Gastroesophageal sphincter (tissue), 4 donors: ENCODE measurements at regions not wholly inside any gene's neighbourhood (a gene's known extent, or its start where the extent isn't known, plus 50 kb on each side); places are given as distances from the start of the nearest gene placed in this dataset.

ENCODE experiments used
- ATAC-seq: fragments of 150-250 bp; one replicate; pipeline ENCODE4 v1.9.1; 2016; ENCODE audit warnings: mild to moderate bottlenecking, moderate library complexity
- H3K27ac ChIP-seq, 4 donors: fragments of 200-600 bp; sonication (generic) in 3 of 4; 1 replicate in 3 of 4; 2 replicates in 1 of 4; pipeline ENCODE4 v1.5.1; 2016 to 2019
- H3K27me3 ChIP-seq: fragments of 200-600 bp; sonication (generic); one replicate; pipeline ENCODE4 v1.5.1; 2019
- H3K36me3 ChIP-seq, 2 donors: fragments of 200-600 bp; sonication (generic); one replicate each; pipeline ENCODE4 v1.5.1; 2019; ENCODE audit warnings: control low read depth in 1 of 2
- H3K4me1 ChIP-seq, 3 donors: fragments of 200-600 bp; sonication (generic); 1 replicate in 2 of 3; 2 replicates in 1 of 3; pipeline ENCODE4 v1.5.1; 2016 to 2019; ENCODE audit warnings: control low read depth in 2 of 3
- H3K4me3 ChIP-seq, 2 donors: fragments of 200-600 bp; sonication (generic); one replicate each; pipeline ENCODE4 v1.5.1; 2019; ENCODE audit warnings: mild to moderate bottlenecking in 1 of 2, moderate library complexity in 1 of 2
- H3K9me3 ChIP-seq, 3 donors: fragments of 200-600 bp; sonication (generic); one replicate each; pipeline ENCODE4 v1.5.1; 2017 to 2019; ENCODE audit warnings: control low read depth in 2 of 3
- CTCF ChIP-seq, 4 experiments: fragments of 200-600 bp in 2 of 4; fragments of 450-650 bp in 2 of 4; sonication (generic) in 1 of 4; IDR thresholded peaks; one replicate each; pipeline ENCODE4 v1.5.1; 2017 to 2019; ENCODE audit warnings: antibody characterized with exemption in 4 of 4, mild to moderate bottlenecking in 2 of 4, moderate library complexity in 2 of 4
- EP300 ChIP-seq: sonication (generic); formaldehyde crosslinking; IDR thresholded peaks from one replicate; pipeline ENCODE4 v1.6.1; 2017; ENCODE audit warnings: antibody characterized with exemption, mild to moderate bottlenecking
- POLR2A ChIP-seq, 2 donors: fragments of 450-650 bp; IDR thresholded peaks; one replicate each; pipeline ENCODE4 v1.6.1; 2017; ENCODE audit warnings: antibody characterized with exemption in 2 of 2, mild to moderate bottlenecking in 2 of 2, moderate library complexity in 1 of 2
- POLR2AphosphoS5 ChIP-seq: sonication (generic); formaldehyde crosslinking; IDR thresholded peaks from one replicate; pipeline ENCODE4 v1.6.1; 2017; ENCODE audit warnings: antibody characterized with exemption
- WGBS, 2 donors: methylation state at CpG; one replicate each; pipeline ENCODE4 v1.1.5; 2018; ENCODE audit warnings: low coverage in 1 of 2; 5-methylcytosine and 5-hydroxymethylcytosine counted together

DNA sequence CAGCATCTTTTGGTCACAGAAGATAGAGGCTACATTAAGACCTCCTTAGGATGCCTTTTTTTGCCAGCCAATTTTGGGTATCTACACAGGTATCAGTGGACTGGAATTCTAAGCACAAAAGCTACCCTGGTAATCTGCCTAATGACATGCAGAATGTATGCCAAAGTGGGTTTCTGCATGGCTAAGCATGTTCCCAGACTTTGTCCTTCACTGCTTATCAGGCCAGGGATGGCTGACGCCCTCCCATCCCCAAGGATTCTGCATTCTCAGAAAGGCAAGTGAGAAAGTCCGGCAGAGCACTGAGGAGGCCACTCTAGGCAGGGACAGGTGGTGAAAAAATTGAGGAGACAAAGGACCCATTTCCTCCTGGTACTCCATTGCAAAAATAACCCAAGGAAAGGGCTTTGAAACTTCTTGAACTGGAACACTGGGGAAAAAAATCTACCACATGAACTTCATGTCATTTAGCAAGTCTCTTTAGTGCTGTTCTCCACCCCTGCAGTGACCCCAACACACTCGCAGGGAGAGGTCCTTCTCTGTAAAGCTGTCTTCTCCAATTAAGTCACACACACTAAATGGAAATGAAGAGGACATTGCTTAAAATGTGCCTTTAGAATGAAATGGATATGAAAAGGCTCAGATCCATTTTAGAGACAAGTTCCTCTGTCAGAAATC, 91.7 kb upstream of the MAX start:
- no peaks in the 10 kb centered on the region for H3K36me3 ChIP-seq
- H3K4me3 ChIP-seq = no peak overlapping the region
- no peaks in the 10 kb centered on the region for H3K27me3 ChIP-seq
- no peaks in the 10 kb centered on the region for H3K9me3 ChIP-seq
- 61 to 77% methylated on average over 1 to 2 of the region's 3 CpGs for WGBS, 2 donors
- no peak overlapping the region for H3K27ac ChIP-seq
- no peaks in the 10 kb centered on the region for H3K4me1 ChIP-seq
- TF ChIP-seq POLR2A (IDR thresholded peaks at IDR 0.05) = no peak
- no peak for TF ChIP-seq CTCF (IDR thresholded peaks at IDR 0.05)
- no peak for TF ChIP-seq EP300
- no peak for TF ChIP-seq POLR2AphosphoS5
- no peak for ATAC-seq

DNA sequence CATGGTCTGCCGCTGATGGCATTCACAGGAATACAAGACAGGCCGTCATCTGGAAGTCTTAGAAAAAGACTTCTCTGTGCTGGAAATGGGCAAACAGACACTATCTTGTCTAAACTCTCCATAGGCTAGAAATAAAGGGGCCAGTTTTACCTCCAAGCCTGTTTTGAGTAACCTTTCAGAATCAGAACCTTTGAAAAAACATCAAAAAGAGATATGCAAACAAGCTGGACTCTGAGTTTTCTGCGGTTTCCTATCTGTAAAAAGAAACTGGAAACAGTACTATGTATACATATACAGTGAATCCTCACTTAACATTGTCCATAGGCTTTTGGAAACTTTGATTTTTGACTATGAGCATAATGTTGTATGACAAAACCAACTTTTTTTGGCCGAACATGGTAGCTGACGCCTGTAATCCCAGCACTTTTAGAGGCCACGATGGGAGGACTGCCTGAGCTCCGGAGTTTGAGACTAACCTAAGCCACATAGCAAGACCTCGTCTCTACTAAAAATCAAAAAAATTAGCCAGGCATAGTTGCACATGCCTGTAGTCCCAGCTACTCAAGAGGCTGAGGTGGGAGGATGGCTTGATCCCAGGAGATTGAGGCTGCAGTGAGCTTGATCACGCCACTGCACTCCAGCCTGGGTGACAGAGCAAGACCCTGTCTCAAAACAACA, 92.9 kb upstream of the MAX start:
- H3K4me1 ChIP-seq = no peaks in the 10 kb centered on the region
- ATAC-seq = no peak
- TF ChIP-seq POLR2AphosphoS5 (no peak), CTCF (IDR thresholded peaks at IDR 0.05) (no peak), EP300 (no peak)
- H3K27ac ChIP-seq = no peak overlapping the region
- H3K36me3 ChIP-seq = no peaks in the 10 kb centered on the region
- no peaks in the 10 kb centered on the region for H3K9me3 ChIP-seq
- H3K4me3 ChIP-seq = no peak overlapping the region
- no peaks in the 10 kb centered on the region for H3K27me3 ChIP-seq
- WGBS, 2 donors = 90 to 91% methylated on average over 6 to 9 of the region's 9 CpGs

GRCh38 chr14:65198346-65198745, 96.0 kb upstream of the MAX start:
- Histone ChIP-seq H3K27me3 (no peaks in the 10 kb centered on the region), H3K4me3 (no peak overlapping the region), H3K4me1 (no peaks in the 10 kb centered on the region), H3K9me3 (no peaks in the 10 kb centered on the region), H3K27ac (no peak overlapping the region), H3K36me3 (no peaks in the 10 kb centered on the region)
- no peak for ATAC-seq
- TF ChIP-seq CTCF (IDR thresholded peaks at IDR 0.05) (no peak), EP300 (no peak), POLR2A (IDR thresholded peaks at IDR 0.05) (no peak), POLR2AphosphoS5 (no peak)
- WGBS, 2 donors = 50% methylated on average over 1 of the region's 1 CpG; no CpG with 5 or more reads in 1 of the 2 donors

DNA sequence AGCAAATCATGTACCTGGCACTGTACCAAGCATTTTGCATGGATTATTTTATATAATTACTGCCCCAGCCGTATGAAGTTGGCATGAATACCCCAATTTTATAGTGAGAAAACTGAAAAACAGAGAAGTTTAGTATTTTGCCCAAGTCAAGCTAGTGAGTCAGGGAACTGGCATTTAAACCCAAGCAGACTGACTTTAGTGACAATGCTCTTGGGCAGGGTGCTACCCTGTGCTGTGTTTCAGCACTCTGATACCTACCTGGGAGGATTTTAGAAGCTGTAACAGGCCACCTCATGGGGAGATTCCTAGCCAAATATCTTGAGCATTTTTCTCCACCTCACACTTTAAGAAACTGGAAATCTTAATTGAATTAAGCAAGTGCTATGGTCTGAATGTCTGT, 98.1 kb upstream of the MAX start:
- Histone ChIP-seq H3K36me3 (no peaks in the 10 kb centered on the region), H3K4me1 (no peaks in the 10 kb centered on the region), H3K4me3 (no peak overlapping the region), H3K27me3 (no peaks in the 10 kb centered on the region), H3K9me3 (no peaks in the 10 kb centered on the region), H3K27ac (no peak overlapping the region)
- TF ChIP-seq POLR2A (IDR thresholded peaks at IDR 0.05) = no peak
- no peak for TF ChIP-seq CTCF (IDR thresholded peaks at IDR 0.05)
- TF ChIP-seq POLR2AphosphoS5 = no peak
- no peak for TF ChIP-seq EP300
- no peak for ATAC-seq
- 29 to 42% methylated on average over 1 of the region's 1 CpG for WGBS, 2 donors

DNA sequence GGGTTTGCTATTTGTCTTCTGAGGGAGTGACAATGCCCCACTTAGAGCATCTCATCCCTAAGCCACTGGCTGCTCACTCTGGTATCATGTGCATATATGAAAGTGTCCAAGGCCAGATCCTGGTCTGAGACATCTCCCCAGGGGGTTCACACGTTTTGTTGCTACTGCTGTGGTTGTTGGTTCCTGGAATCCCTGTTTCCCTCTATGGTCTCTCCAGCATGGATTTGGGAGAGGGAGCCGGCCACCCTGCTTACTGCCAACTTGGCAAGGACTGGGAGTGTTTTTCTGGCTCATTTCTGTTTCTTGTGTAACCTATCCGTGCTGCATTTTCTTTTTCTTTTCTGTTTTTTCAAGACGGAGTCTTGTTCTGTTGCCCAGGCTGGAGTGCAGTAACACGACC, 101.3 kb upstream of the MAX start:
- H3K9me3 ChIP-seq = no peaks in the 10 kb centered on the region
- no peaks in the 10 kb centered on the region for H3K36me3 ChIP-seq
- no peak overlapping the region for H3K4me3 ChIP-seq
- TF ChIP-seq POLR2A (IDR thresholded peaks at IDR 0.05) = no peak
- no peak for TF ChIP-seq CTCF (IDR thresholded peaks at IDR 0.05)
- TF ChIP-seq EP300 = no peak
- TF ChIP-seq POLR2AphosphoS5 = no peak
- H3K4me1 ChIP-seq = no peaks in the 10 kb centered on the region
- H3K27me3 ChIP-seq = no peaks in the 10 kb centered on the region
- WGBS, 2 donors = 62 to 75% methylated on average over 5 of the region's 5 CpGs
- ATAC-seq = no peak
- no peak overlapping the region for H3K27ac ChIP-seq
